H1 (cell line): ENCODE measurements at regions not wholly inside any gene's neighbourhood (a gene's known extent, or its start where the extent isn't known, plus 50 kb on each side); places are given as distances from the start of the nearest gene placed in this dataset.

ENCODE experiments used
- CTCF ChIP-seq, 3 experiments: IDR thresholded peaks; 1 replicate in 2 of 3; 2 replicates in 1 of 3; pipeline versions ENCODE4 v1.5.1 to v1.6.1; 2011; ENCODE audit warnings: low read length in 3 of 3, mild to moderate bottlenecking in 3 of 3, inconsistent platforms in 2 of 3, low read depth in 1 of 3, moderate library complexity in 1 of 3; ENCODE audit not compliant: insufficient read depth in 1 of 3; ENCODE audit errors: control extremely low read depth in 1 of 3
- EGR1 ChIP-seq: IDR thresholded peaks from 2 replicates; pipeline ENCODE4 v1.6.1; 2011; ENCODE audit warnings: low read depth, low read length, borderline replicate concordance
- EZH2 ChIP-seq: fragments of 200-600 bp; sonication (generic); IDR thresholded peaks from 2 replicates; pipeline ENCODE4 v1.7.1; 2012; ENCODE audit warnings: low read depth, mild to moderate bottlenecking, moderate library complexity, low read length, inconsistent platforms; ENCODE audit not compliant: severe bottlenecking
- KDM4A ChIP-seq: IDR thresholded peaks from one replicate; pipeline ENCODE4 v1.7.1; 2012; ENCODE audit warnings: low read depth, mild to moderate bottlenecking, moderate library complexity, low read length, inconsistent platforms; ENCODE audit not compliant: severe bottlenecking

- TF ChIP-seq CTCF (IDR thresholded peaks at IDR 0.05; ENCODE audit: control extremely low read depth in 1 of 3, insufficient read depth in 1 of 3, low read depth in 1 of 3, low read length in 3 of 3) (no peak), EGR1 (no peak), EZH2 (no peak), KDM4A (no peak)
These were observed 73.4 kb upstream of the PRR23C start for GRCh38 chr3:139117883-139118760.
